HG03521 (cell line): ENCODE measurements at regions not wholly inside any gene's neighbourhood (a gene's known extent, or its start where the extent isn't known, plus 50 kb on each side); places are given as distances from the start of the nearest gene placed in this dataset.
"Not testable (repeated sequence)": the region's sequence is repeated elsewhere in the genome, so short reads cannot be mapped to it uniquely, and the experiment has no call there.

Source experiments
- ATAC-seq: cut with Tn5 transposase; IDR thresholded peaks from one replicate; pipeline ENCODE4 v1.9.1; 2021; ENCODE audit warnings: mild to moderate bottlenecking, moderate library complexity; ENCODE audit not compliant: unreplicated experiment

- ATAC-seq: not testable (repeated sequence)
Measured at GRCh38 chr7:13124629-13125028, 437.2 kb downstream of the ARL4A start.

- no peak for ATAC-seq
Measured at GRCh38 chr7:13126347-13126746, 438.9 kb downstream of the ARL4A start.

GRCh38 chr7:13130321-13130720 is 442.9 kb downstream of the ARL4A start:
- no peak for ATAC-seq

GRCh38 chr7:13130906-13131305 is 443.5 kb downstream of the ARL4A start:
- not testable (repeated sequence) for ATAC-seq

GRCh38 chr7:13132314-13132713 is 444.9 kb downstream of the ARL4A start:
- ATAC-seq: no peak

GRCh38 chr7:13136345-13136744 is 448.9 kb downstream of the ARL4A start:
- not testable (repeated sequence) for ATAC-seq

- ATAC-seq: no peak
Measured at GRCh38 chr7:13139436-13139835, 452.0 kb downstream of the ARL4A start.

- no peak for ATAC-seq
Measured at GRCh38 chr7:13144673-13145072, 457.2 kb downstream of the ARL4A start.

- no peak for ATAC-seq
Measured at GRCh38 chr7:13148548-13148947, 461.1 kb downstream of the ARL4A start.

- no peak for ATAC-seq
Measured at GRCh38 chr7:13151978-13152377, 464.5 kb downstream of the ARL4A start.

- ATAC-seq: no peak
Measured at GRCh38 chr7:13152755-13153154, 465.3 kb downstream of the ARL4A start.

GRCh38 chr7:13153266-13153665 is 465.8 kb downstream of the ARL4A start:
- ATAC-seq: no peak

GRCh38 chr7:13153742-13154141 is 466.3 kb downstream of the ARL4A start:
- no peak for ATAC-seq

GRCh38 chr7:13155188-13155587 is 467.8 kb downstream of the ARL4A start:
- no peak for ATAC-seq

- no peak for ATAC-seq
Measured at GRCh38 chr7:13159003-13159402, 471.6 kb downstream of the ARL4A start.

- no peak for ATAC-seq
Measured at GRCh38 chr7:13159467-13160184, 472.2 kb downstream of the ARL4A start.

GRCh38 chr7:13161125-13161524 is 473.7 kb downstream of the ARL4A start:
- ATAC-seq: no peak

GRCh38 chr7:13165854-13166253 is 478.4 kb downstream of the ARL4A start:
- no peak for ATAC-seq

GRCh38 chr7:13166801-13167200 is 479.4 kb downstream of the ARL4A start:
- no peak for ATAC-seq

GRCh38 chr7:13169356-13169755 is 481.9 kb downstream of the ARL4A start:
- no peak for ATAC-seq

GRCh38 chr7:13174991-13175390 is 487.6 kb downstream of the ARL4A start:
- no peak for ATAC-seq

GRCh38 chr7:13179011-13179582 is 491.7 kb downstream of the ARL4A start:
- no peak for ATAC-seq
